HUES64 (cell line): ENCODE measurements at regions not wholly inside any gene's neighbourhood (a gene's known extent, or its start where the extent isn't known, plus 50 kb on each side); places are given as distances from the start of the nearest gene placed in this dataset.

ENCODE experiments used
- H3K27ac ChIP-seq: 2 replicates; pipeline ENCODE4 v1.7.0; 2013; ENCODE audit warnings: low read depth, low read length, inconsistent platforms
- H3K27me3 ChIP-seq: 2 replicates; pipeline ENCODE4 v1.6.1; 2013; ENCODE audit warnings: mild to moderate bottlenecking, low read length; ENCODE audit not compliant: insufficient read depth
- H3K36me3 ChIP-seq: 2 replicates; pipeline ENCODE4 v1.6.1; 2013; ENCODE audit warnings: mild to moderate bottlenecking, low read length; ENCODE audit not compliant: insufficient read depth
- H3K4me1 ChIP-seq: 2 replicates; pipeline ENCODE4 v1.6.1; 2013; ENCODE audit warnings: mild to moderate bottlenecking, low read length, moderate library complexity; ENCODE audit not compliant: insufficient read depth
- H3K4me3 ChIP-seq: 2 replicates; pipeline ENCODE4 v1.5.1; 2013; ENCODE audit warnings: mild to moderate bottlenecking, low read length, moderate library complexity
- H3K9ac ChIP-seq: 2 replicates; pipeline ENCODE4 v1.6.1; 2013; ENCODE audit warnings: mild to moderate bottlenecking, low read depth, low read length
- H3K9me3 ChIP-seq: 2 replicates; pipeline ENCODE4 v1.6.1; 2013; ENCODE audit warnings: low read depth, low read length; ENCODE audit not compliant: insufficient read depth
- WGBS: fragments of 150-250, 120-280 bp; methylation state at CpG from one replicate; pipeline ENCODE4 v1.1.7; 2013; ENCODE audit warnings: missing lambda C conversion rate; 5-methylcytosine and 5-hydroxymethylcytosine counted together

DNA sequence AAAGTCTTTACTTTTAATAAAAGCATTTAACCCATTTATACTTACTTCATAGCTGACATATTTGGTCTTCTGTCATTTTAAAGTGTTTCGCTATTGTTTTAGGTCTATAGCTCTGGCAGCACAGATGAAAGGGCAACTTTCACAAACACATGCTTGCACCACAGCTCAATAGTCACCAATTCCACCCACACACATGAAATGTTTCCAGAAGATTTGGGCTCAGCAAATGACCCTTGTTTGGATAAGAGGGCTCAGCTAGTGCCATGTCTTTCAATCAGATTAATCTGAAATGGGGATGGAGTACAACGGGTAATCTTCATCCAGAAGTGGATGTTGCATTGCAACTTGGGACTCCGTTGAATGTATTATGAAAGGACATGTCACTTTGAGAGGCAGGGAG, 176.0 kb downstream of the FGF18 start:
- H3K27me3 ChIP-seq, result no peaks in the 10 kb centered on the region
- peaks cover 7% of the 10 kb centered on the region; the same call in 1 of the 2 replicates for H3K4me1 ChIP-seq
- no peaks in the 10 kb centered on the region for H3K9me3 ChIP-seq
- WGBS, result 95% methylated on average over 3 of the region's 3 CpGs
- H3K4me3 ChIP-seq, result no peak overlapping the region
- H3K9ac ChIP-seq, result no peak overlapping the region
- H3K27ac ChIP-seq, result no peak overlapping the region
- no peaks in the 10 kb centered on the region for H3K36me3 ChIP-seq

GRCh38 chr5:171595801-171596231, 176.4 kb downstream of the FGF18 start:
- WGBS, result 89% methylated on average over 1 of the region's 3 CpGs

GRCh38 chr5:171596391-171596878, 177.0 kb downstream of the FGF18 start:
- Histone ChIP-seq H3K36me3 (no peaks in the 10 kb centered on the region), H3K9ac (no peak overlapping the region), H3K9me3 (no peaks in the 10 kb centered on the region), H3K4me1 (peaks cover 7% of the 10 kb centered on the region; the same call in 1 of the 2 replicates), H3K27me3 (no peaks in the 10 kb centered on the region), H3K27ac (no peak overlapping the region), H3K4me3 (no peak overlapping the region)
- WGBS, result 59% methylated on average over 22 of the region's 22 CpGs

More at GRCh38 chr5:171595801-171596231, 176.4 kb downstream of the FGF18 start:
- H3K4me3 ChIP-seq, result no peak overlapping the region
- H3K27ac ChIP-seq, result no peak overlapping the region
- H3K9ac ChIP-seq, result no peak overlapping the region
- H3K9me3 ChIP-seq, result no peaks in the 10 kb centered on the region
- H3K36me3 ChIP-seq, result no peaks in the 10 kb centered on the region
- no peaks in the 10 kb centered on the region for H3K27me3 ChIP-seq
- peaks cover 7% of the 10 kb centered on the region; the same call in 1 of the 2 replicates for H3K4me1 ChIP-seq

- H3K9ac ChIP-seq, result no peak overlapping the region
- H3K36me3 ChIP-seq, result no peaks in the 10 kb centered on the region
- no peaks in the 10 kb centered on the region; the same call in 1 of the 2 replicates for H3K27me3 ChIP-seq
- no peaks in the 10 kb centered on the region for H3K9me3 ChIP-seq
- H3K4me3 ChIP-seq, result no peak overlapping the region
- 77% methylated on average over 5 of the region's 6 CpGs for WGBS
- 0 out of 2 replicates have a peak, but pooled peaks cover 7% of the 10 kb centered on the region for H3K4me1 ChIP-seq
- H3K27ac ChIP-seq, result no peak overlapping the region
These were observed 178.6 kb downstream of the FGF18 start for GRCh38 chr5:171597946-171598640.

- WGBS, result 87% methylated on average over 7 of the region's 7 CpGs
- Histone ChIP-seq H3K9me3 (no peaks in the 10 kb centered on the region), H3K27me3 (no peaks in the 10 kb centered on the region; the same call in 1 of the 2 replicates), H3K4me1 (0 out of 2 replicates have a peak, but pooled peaks cover 7% of the 10 kb centered on the region), H3K27ac (no peak overlapping the region), H3K4me3 (no peak overlapping the region), H3K9ac (no peak overlapping the region), H3K36me3 (no peaks in the 10 kb centered on the region)
These were observed 179.2 kb downstream of the FGF18 start for GRCh38 chr5:171598641-171599152.

- Histone ChIP-seq H3K36me3 (no peaks in the 10 kb centered on the region), H3K4me1 (0 out of 2 replicates have a peak, but pooled peaks cover 7% of the 10 kb centered on the region), H3K27me3 (no peaks in the 10 kb centered on the region; the same call in 1 of the 2 replicates), H3K4me3 (no peak overlapping the region), H3K9me3 (no peaks in the 10 kb centered on the region), H3K9ac (no peak overlapping the region), H3K27ac (no peak overlapping the region)
- WGBS, result 83% methylated on average over 10 of the region's 10 CpGs
These were observed 180.0 kb downstream of the FGF18 start for GRCh38 chr5:171599411-171599810.

- H3K4me3 ChIP-seq, result no peak overlapping the region
- no peaks in the 10 kb centered on the region for H3K9me3 ChIP-seq
- H3K4me1 ChIP-seq, result 0 out of 2 replicates have a peak, but pooled peaks cover 7% of the 10 kb centered on the region
- no peaks in the 10 kb centered on the region for H3K36me3 ChIP-seq
- WGBS, result 91% methylated on average over 7 of the region's 7 CpGs
- no peak overlapping the region for H3K27ac ChIP-seq
- no peak overlapping the region for H3K9ac ChIP-seq
- H3K27me3 ChIP-seq, result no peaks in the 10 kb centered on the region; the same call in 1 of the 2 replicates
These were observed 180.6 kb downstream of the FGF18 start for GRCh38 chr5:171599957-171600612.

DNA sequence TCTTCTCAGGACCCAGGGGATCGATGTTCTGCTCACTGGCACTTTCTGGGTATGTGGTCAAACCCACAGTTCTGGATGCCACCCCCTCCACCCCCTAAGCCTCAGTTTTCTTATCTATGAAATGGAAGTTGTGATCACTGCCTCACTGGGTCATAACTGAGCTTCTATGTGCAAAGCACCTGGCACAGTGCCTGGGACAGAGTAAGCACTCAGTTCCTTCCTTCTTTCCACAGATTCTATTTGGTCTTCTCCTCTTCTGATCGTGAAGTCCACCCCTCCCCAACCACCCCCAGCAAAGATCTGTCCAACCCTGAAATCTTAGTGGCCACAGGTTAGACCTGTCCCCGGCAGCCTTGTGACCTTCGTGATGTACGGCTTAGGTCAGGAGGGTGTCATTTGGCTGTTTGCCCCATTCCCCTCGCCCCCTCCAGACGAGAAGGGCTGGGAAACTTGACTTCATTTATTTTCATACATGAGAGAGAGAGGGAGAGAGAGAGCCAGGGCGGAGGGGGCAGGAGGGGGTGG, 181.4 kb downstream of the FGF18 start:
- WGBS, result 91% methylated on average over 5 of the region's 8 CpGs
- Histone ChIP-seq H3K4me1 (0 out of 2 replicates have a peak, but pooled peaks cover 7% of the 10 kb centered on the region), H3K27ac (no peak overlapping the region), H3K9me3 (no peaks in the 10 kb centered on the region; the same call in 1 of the 2 replicates), H3K27me3 (no peaks in the 10 kb centered on the region; the same call in 1 of the 2 replicates), H3K4me3 (no peak overlapping the region), H3K36me3 (no peaks in the 10 kb centered on the region), H3K9ac (no peak overlapping the region)

- no peak overlapping the region for H3K4me3 ChIP-seq
These were observed 181.9 kb downstream of the FGF18 start for GRCh38 chr5:171601266-171601881.

DNA sequence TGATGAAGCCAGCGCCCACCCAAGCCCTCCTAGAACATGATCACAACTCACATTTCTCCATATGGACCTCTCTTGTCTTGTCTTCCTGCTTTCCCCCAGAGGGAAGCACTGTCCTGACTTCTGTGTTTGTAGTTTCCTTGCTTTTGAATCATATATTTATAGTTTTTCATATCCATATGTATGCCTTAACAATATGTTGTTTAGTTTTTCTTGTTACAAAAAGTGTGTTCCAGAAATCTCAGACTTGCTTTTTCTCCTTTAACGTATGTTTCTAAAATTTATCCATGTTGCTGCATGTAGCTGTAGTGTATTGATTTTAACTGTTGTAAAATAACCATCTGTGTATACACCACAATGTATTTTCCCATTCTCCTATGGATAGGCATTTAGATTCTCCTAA, 182.0 kb upstream of the SMIM23 start:
- H3K4me1 ChIP-seq, result no peaks in the 10 kb centered on the region
- H3K4me3 ChIP-seq, result no peak overlapping the region
- WGBS, result 43% methylated on average over 1 of the region's 2 CpGs
- no peaks in the 10 kb centered on the region; the same call in 1 of the 2 replicates for H3K27me3 ChIP-seq
- no peak overlapping the region for H3K27ac ChIP-seq
- no peaks in the 10 kb centered on the region for H3K36me3 ChIP-seq
- no peak overlapping the region for H3K9ac ChIP-seq
- peaks cover 21% of the 10 kb centered on the region; the same call in 1 of the 2 replicates for H3K9me3 ChIP-seq

More at GRCh38 chr5:171601266-171601881, 181.9 kb downstream of the FGF18 start:
- 90% methylated on average over 9 of the region's 9 CpGs for WGBS
- H3K4me1 ChIP-seq, result 0 out of 2 replicates have a peak, but pooled peaks cover 1% of the 10 kb centered on the region
- peaks cover 5% of the 10 kb centered on the region; the same call in 1 of the 2 replicates for H3K9me3 ChIP-seq
- no peak overlapping the region for H3K27ac ChIP-seq
- H3K9ac ChIP-seq, result no peak overlapping the region
- no peaks in the 10 kb centered on the region for H3K36me3 ChIP-seq
- no peaks in the 10 kb centered on the region; the same call in 1 of the 2 replicates for H3K27me3 ChIP-seq
